Neural crest cell (in vitro differentiated cells): ENCODE measurements at regions not wholly inside any gene's neighbourhood (a gene's known extent, or its start where the extent isn't known, plus 50 kb on each side); places are given as distances from the start of the nearest gene placed in this dataset.
"Not testable (repeated sequence)": the region's sequence is repeated elsewhere in the genome, so short reads cannot be mapped to it uniquely, and the experiment has no call there.

Experiments
- DNase-seq: peaks from one replicate; pipeline ENCODE4 v3.0.0; 2021; ENCODE audit warnings: low read depth, mixed read lengths, low spot score
- H3K27ac Mint-ChIP-seq: one replicate; pipeline ENCODE4 v1.8.0; 2021; ENCODE audit warnings: mild to moderate bottlenecking, mixed read lengths; ENCODE audit not compliant: unreplicated experiment
- H3K27me3 Mint-ChIP-seq: 2 replicates; pipeline ENCODE4 v1.8.0; 2021; ENCODE audit warnings: low read depth, mild to moderate bottlenecking, mixed read lengths
- H3K36me3 Mint-ChIP-seq: 2 replicates; pipeline ENCODE4 v1.8.0; 2021; ENCODE audit warnings: low read depth, mild to moderate bottlenecking, mixed read lengths
- H3K4me1 Mint-ChIP-seq: 2 replicates; pipeline ENCODE4 v1.8.0; 2021; ENCODE audit warnings: mixed read lengths
- H3K4me3 Mint-ChIP-seq: one replicate; pipeline ENCODE4 v1.8.0; 2021; ENCODE audit warnings: mild to moderate bottlenecking, mixed read lengths
- H3K9me3 Mint-ChIP-seq: 2 replicates; pipeline ENCODE4 v1.8.0; 2021; ENCODE audit warnings: mixed read lengths
- CTCF ChIP-seq: fragments of 200-600 bp; sonication (generic); conservative IDR thresholded peaks from 2 replicates; pipeline ENCODE4 v1.5.0; 2021; ENCODE audit warnings: antibody characterized with exemption, mild to moderate bottlenecking

DNA sequence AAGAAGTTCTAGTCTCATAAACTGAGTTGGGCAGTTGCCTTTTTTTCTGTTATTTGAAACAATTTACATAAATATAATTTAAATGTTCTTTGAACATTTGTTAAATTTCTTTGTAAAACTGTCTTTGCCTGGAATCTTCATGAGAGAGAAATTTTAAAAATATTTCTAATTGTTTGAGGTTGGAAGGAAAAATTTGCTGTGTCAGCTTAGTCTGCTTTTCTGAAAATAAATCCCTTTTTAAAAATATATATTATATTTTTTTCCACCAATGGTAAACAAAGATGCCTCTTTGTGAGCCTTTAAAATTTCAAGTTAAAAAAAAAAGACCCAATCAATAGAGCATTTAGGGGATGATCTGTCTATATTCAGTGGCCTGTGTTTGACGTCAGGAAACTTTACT is 542.7 kb downstream of the KIF4B start:
- no peak for TF ChIP-seq CTCF
- H3K4me3 Mint-ChIP-seq, result no peak overlapping the region
- H3K36me3 Mint-ChIP-seq, result no peaks in the 10 kb centered on the region
- H3K9me3 Mint-ChIP-seq, result no peaks in the 10 kb centered on the region
- H3K27ac Mint-ChIP-seq, result no peak overlapping the region
- H3K27me3 Mint-ChIP-seq, result peaks cover 6% of the 10 kb centered on the region
- no peak for DNase-seq
- no peaks in the 10 kb centered on the region for H3K4me1 Mint-ChIP-seq

DNA sequence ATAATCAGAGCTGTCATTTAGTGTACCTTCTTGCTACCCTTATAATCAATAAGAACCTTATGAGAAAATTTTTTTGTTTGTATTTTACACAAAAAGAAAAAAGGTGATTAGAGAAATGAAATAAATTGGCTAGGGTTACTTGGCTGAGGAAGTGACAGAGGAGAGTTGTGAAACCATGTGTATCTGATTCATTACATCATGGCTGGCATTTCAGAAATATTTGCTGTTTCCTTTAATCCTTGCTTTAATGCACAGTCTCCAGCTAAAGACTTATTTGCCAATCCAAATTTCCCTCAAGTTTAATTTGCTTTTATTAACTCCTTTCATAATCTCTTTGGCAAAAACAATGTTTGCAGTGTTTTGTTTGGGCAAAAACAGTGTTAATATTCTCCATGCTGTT is 543.1 kb downstream of the KIF4B start:
- TF ChIP-seq CTCF, result no peak
- Mint-ChIP-seq H3K27ac (no peak overlapping the region), H3K4me3 (no peak overlapping the region), H3K36me3 (no peaks in the 10 kb centered on the region), H3K9me3 (no peaks in the 10 kb centered on the region), H3K4me1 (no peaks in the 10 kb centered on the region), H3K27me3 (peaks cover 6% of the 10 kb centered on the region)
- no peak for DNase-seq

DNA sequence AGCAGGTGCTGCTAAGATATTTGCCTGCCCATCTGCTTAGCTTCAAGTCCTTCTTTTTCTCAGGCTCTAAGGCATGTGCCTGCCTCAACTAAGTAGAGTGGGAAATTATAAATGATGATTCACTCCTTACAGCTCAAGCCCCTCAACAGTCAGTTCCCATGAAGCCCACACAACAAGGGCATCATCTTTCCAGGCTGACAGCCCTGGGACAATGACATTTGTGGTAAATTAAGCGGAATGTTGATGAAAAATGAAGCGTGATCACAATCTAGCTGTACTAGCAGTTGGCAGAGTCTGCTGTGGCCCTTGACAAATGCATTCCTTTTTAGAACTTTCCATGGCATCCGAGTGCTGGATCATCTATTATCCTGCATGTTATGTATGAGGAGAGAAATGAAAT is 548.6 kb downstream of the KIF4B start:
- no peak for TF ChIP-seq CTCF
- H3K27me3 Mint-ChIP-seq, result peaks cover 6% of the 10 kb centered on the region
- no peaks in the 10 kb centered on the region for H3K4me1 Mint-ChIP-seq
- no peaks in the 10 kb centered on the region for H3K36me3 Mint-ChIP-seq
- H3K4me3 Mint-ChIP-seq, result no peak overlapping the region
- H3K27ac Mint-ChIP-seq, result no peak overlapping the region
- no peak for DNase-seq
- no peaks in the 10 kb centered on the region for H3K9me3 Mint-ChIP-seq

DNA sequence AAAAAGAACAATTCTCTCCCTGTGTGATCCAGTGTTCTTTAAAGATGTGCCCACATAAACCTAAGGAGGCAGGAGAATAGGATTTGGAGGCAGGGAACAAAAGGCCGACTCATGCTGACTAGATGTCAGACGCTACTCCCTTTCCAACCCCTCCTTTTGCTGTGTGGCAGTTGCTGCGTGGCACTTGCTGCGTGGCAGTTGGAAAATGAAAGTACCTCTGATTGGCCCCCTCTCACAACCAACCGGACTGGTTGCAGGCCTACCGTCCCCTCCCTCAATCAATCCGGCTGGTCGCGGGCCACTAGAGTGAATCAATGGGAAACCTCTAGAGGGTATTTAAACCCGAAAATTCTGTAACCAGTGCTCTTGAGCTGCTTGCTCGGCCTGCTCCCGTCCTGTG is 551.0 kb downstream of the KIF4B start:
- Mint-ChIP-seq H3K27ac (no peak overlapping the region), H3K36me3 (no peaks in the 10 kb centered on the region), H3K27me3 (peaks cover 6% of the 10 kb centered on the region), H3K4me1 (no peaks in the 10 kb centered on the region), H3K4me3 (no peak overlapping the region), H3K9me3 (peaks cover 8% of the 10 kb centered on the region)
- TF ChIP-seq CTCF, result no peak
- DNase-seq, result no peak

- no peaks in the 10 kb centered on the region for H3K36me3 Mint-ChIP-seq
- peaks cover 6% of the 10 kb centered on the region for H3K9me3 Mint-ChIP-seq
- no peaks in the 10 kb centered on the region for H3K4me1 Mint-ChIP-seq
- no peak overlapping the region for H3K4me3 Mint-ChIP-seq
- no peak overlapping the region for H3K27ac Mint-ChIP-seq
- no peak for DNase-seq
- H3K27me3 Mint-ChIP-seq, result peaks cover 8% of the 10 kb centered on the region
- no peak for TF ChIP-seq CTCF
These were observed 562.3 kb downstream of the KIF4B start for GRCh38 chr5:155575861-155576260.

- not testable (repeated sequence) for H3K4me1 Mint-ChIP-seq, H3K9me3 Mint-ChIP-seq, H3K27ac Mint-ChIP-seq, H3K27me3 Mint-ChIP-seq, H3K36me3 Mint-ChIP-seq, H3K4me3 Mint-ChIP-seq, DNase-seq
These were observed 573.3 kb downstream of the KIF4B start for GRCh38 chr5:155586808-155587207.
